ENCODE measurements at regions not wholly inside any gene's neighbourhood (a gene's known extent, or its start where the extent isn't known, plus 50 kb on each side); places are given as distances from the start of the nearest gene placed in this dataset.
"Not testable (repeated sequence)": the region's sequence is repeated elsewhere in the genome, so short reads cannot be mapped to it uniquely, and the experiment has no call there.

- not testable (repeated sequence) for TF ChIP-seq CTCF, POLR2A (IDR thresholded peaks at IDR 0.05)
Observed at GRCh38 chr7:96821131-96821530, 111.5 kb upstream of the SEM1 start.
